ENCODE measurements at regions not wholly inside any gene's neighbourhood (a gene's known extent, or its start where the extent isn't known, plus 50 kb on each side); places are given as distances from the start of the nearest gene placed in this dataset.

GRCh38 chr9:103068753-103069152 lies 73.6 kb downstream of the CYLC2 start:
- Histone ChIP-seq H3K9me1 (ENCODE audit: control insufficient read depth, extremely low read depth, insufficient read depth, low read length) (no peaks in the 10 kb centered on the region), H3K4me2 (ENCODE audit: control insufficient read depth, extremely low read depth, insufficient read depth, low read depth, low read length) (no peak overlapping the region), H3K4me3 (ENCODE audit: control insufficient read depth in 2 of 3, extremely low read depth in 1 of 3, insufficient read depth in 2 of 3, low read depth in 1 of 3, low read length in 3 of 3) (no peak overlapping the region), H3K9me3 (ENCODE audit: control insufficient read depth, low read depth, low read length) (no peaks in the 10 kb centered on the region), H3K27ac (ENCODE audit: control insufficient read depth, insufficient read depth, low read length) (no peak overlapping the region), H3K27me3 (ENCODE audit: control insufficient read depth, extremely low read depth, insufficient read depth, low read length) (no peaks in the 10 kb centered on the region), H2AFZ (ENCODE audit: control insufficient read depth, low read length) (no peak overlapping the region), H4K20me1 (ENCODE audit: control insufficient read depth, extremely low read depth, insufficient read depth, low read length) (no peaks in the 10 kb centered on the region), H3K36me3 (ENCODE audit: control insufficient read depth in 2 of 2, extremely low read depth in 1 of 2, insufficient read depth in 2 of 2, low read length in 2 of 2) (no peaks in the 10 kb centered on the region), H3K79me2 (ENCODE audit: control insufficient read depth, insufficient read depth, low read length) (no peaks in the 10 kb centered on the region), H3K9ac (ENCODE audit: control insufficient read depth, extremely low read depth, insufficient read depth, low read length) (no peak overlapping the region), H3K4me1 (ENCODE audit: control insufficient read depth, extremely low read depth, insufficient read depth, low read length) (no peaks in the 10 kb centered on the region)
- TF ChIP-seq EZH2 (IDR thresholded peaks at IDR 0.05; ENCODE audit: low read length) (no peak), CTCF (optimal IDR thresholded peaks at IDR 0.05 in 1 of 3, IDR thresholded peaks at IDR 0.05 in 1 of 3, conservative IDR thresholded peaks at IDR 0.05 in 1 of 3; ENCODE audit: extremely low read depth in 1 of 3, insufficient read depth in 2 of 3, low read length in 3 of 3) (no peak)
- dilution Hi-C loops (cut with MboI; ENCODE audit: extremely low pct_ligation_motif_present, low sequenced_read_pairs) = no loop called here
- no peak for DNase-seq (ENCODE audit: low read depth, low spot score)
- no peak for FAIRE-seq

- DNase-seq (ENCODE audit: low read depth, low spot score) (no peak), FAIRE-seq (no peak)
- Histone ChIP-seq H3K9me3 (ENCODE audit: control insufficient read depth, low read depth, low read length) (no peaks in the 10 kb centered on the region), H3K27me3 (ENCODE audit: control insufficient read depth, extremely low read depth, insufficient read depth, low read length) (no peaks in the 10 kb centered on the region), H3K36me3 (ENCODE audit: control insufficient read depth in 2 of 2, extremely low read depth in 1 of 2, insufficient read depth in 2 of 2, low read length in 2 of 2) (no peaks in the 10 kb centered on the region), H3K9ac (ENCODE audit: control insufficient read depth, extremely low read depth, insufficient read depth, low read length) (no peak overlapping the region), H3K27ac (ENCODE audit: control insufficient read depth, insufficient read depth, low read length) (no peak overlapping the region), H3K4me1 (ENCODE audit: control insufficient read depth, extremely low read depth, insufficient read depth, low read length) (no peaks in the 10 kb centered on the region), H3K9me1 (ENCODE audit: control insufficient read depth, extremely low read depth, insufficient read depth, low read length) (no peaks in the 10 kb centered on the region), H3K4me2 (ENCODE audit: control insufficient read depth, extremely low read depth, insufficient read depth, low read depth, low read length) (no peak overlapping the region), H3K79me2 (ENCODE audit: control insufficient read depth, insufficient read depth, low read length) (no peaks in the 10 kb centered on the region), H3K4me3 (ENCODE audit: control insufficient read depth in 2 of 3, extremely low read depth in 1 of 3, insufficient read depth in 2 of 3, low read depth in 1 of 3, low read length in 3 of 3) (no peak overlapping the region), H2AFZ (ENCODE audit: control insufficient read depth, low read length) (no peak overlapping the region), H4K20me1 (ENCODE audit: control insufficient read depth, extremely low read depth, insufficient read depth, low read length) (no peaks in the 10 kb centered on the region)
- dilution Hi-C loops (cut with MboI; ENCODE audit: extremely low pct_ligation_motif_present, low sequenced_read_pairs) = no loop called here
- no peak for TF ChIP-seq EZH2 (IDR thresholded peaks at IDR 0.05; ENCODE audit: low read length)
- no peak for TF ChIP-seq CTCF (optimal IDR thresholded peaks at IDR 0.05 in 1 of 3, IDR thresholded peaks at IDR 0.05 in 1 of 3, conservative IDR thresholded peaks at IDR 0.05 in 1 of 3; ENCODE audit: extremely low read depth in 1 of 3, insufficient read depth in 2 of 3, low read length in 3 of 3)
These were observed 83.4 kb downstream of the CYLC2 start for GRCh38 chr9:103078581-103078980.

Measured in keratinocyte (primary cell).